CD4-positive, alpha-beta T cell (primary cell): ENCODE measurements at regions not wholly inside any gene's neighbourhood (a gene's known extent, or its start where the extent isn't known, plus 50 kb on each side); places are given as distances from the start of the nearest gene placed in this dataset.

Experiments
- ATAC-seq: fragments of 200-7000 bp; cut with Tn5 transposase; one replicate; pipeline ENCODE4 v1.10.0; 2022; ENCODE audit warnings: mild to moderate bottlenecking; ENCODE audit not compliant: poor library complexity
- CTCF ChIA-PET: fragments of 350-600 bp; sonication (Branson Sonifier 250); formaldehyde crosslinking; loops from one replicate; lab custom pipeline; 2021; ENCODE audit warnings: antibody characterized with exemption, inconsistent platforms; lab: Charles Lee
- POLR2A ChIA-PET: fragments of 350-600 bp; sonication (Branson Sonifier 250); formaldehyde crosslinking; loops from one replicate; lab custom pipeline; 2021; ENCODE audit warnings: antibody characterized with exemption, inconsistent platforms; lab: Charles Lee
- DNase-seq, 14 experiments: peaks; one replicate each; pipeline ENCODE4 v3.0.0-alpha.2; 2013 to 2020; ENCODE audit warnings: mixed read lengths in 2 of 14
- H3K27ac ChIP-seq, 2 donors: one replicate each; pipeline versions ENCODE4 v1.5.1 to v1.7.0; 2013; ENCODE audit warnings: low read length in 2 of 2, low read depth in 1 of 2, mild to moderate bottlenecking in 1 of 2
- H3K27me3 ChIP-seq, 2 experiments: 1 replicate in 1 of 2; 2 replicates in 1 of 2; pipeline versions ENCODE4 v1.6.1 to v1.7.0; 2013; ENCODE audit warnings: low read length in 2 of 2, control low read depth in 1 of 2, mild to moderate bottlenecking in 1 of 2, moderate library complexity in 1 of 2; ENCODE audit not compliant: insufficient read depth in 2 of 2, control insufficient read depth in 1 of 2
- H3K36me3 ChIP-seq: one replicate; pipeline ENCODE4 v1.6.1; 2013; ENCODE audit warnings: low read length, control low read depth; ENCODE audit not compliant: insufficient read depth
- H3K4me1 ChIP-seq: one replicate; pipeline ENCODE4 v1.6.1; 2013; ENCODE audit warnings: low read length, control low read depth; ENCODE audit not compliant: insufficient read depth
- H3K4me3 ChIP-seq: one replicate; pipeline ENCODE4 v1.5.1; 2013; ENCODE audit warnings: mild to moderate bottlenecking, low read length, moderate library complexity
- H3K9me3 ChIP-seq, 2 experiments: 1 replicate in 1 of 2; 2 replicates in 1 of 2; pipeline versions ENCODE4 v1.6.1 to v1.7.0; 2013; ENCODE audit warnings: low read length in 2 of 2, mild to moderate bottlenecking in 2 of 2, control low read depth in 1 of 2, moderate library complexity in 1 of 2; ENCODE audit not compliant: control insufficient read depth in 1 of 2, insufficient read depth in 1 of 2
- H3K27ac Mint-ChIP-seq: one replicate; pipeline ENCODE4 v1.8.0; 2020; ENCODE audit warnings: mixed read lengths
- H3K27me3 Mint-ChIP-seq: one replicate; pipeline ENCODE4 v1.8.0; 2021; ENCODE audit warnings: mixed read lengths
- H3K36me3 Mint-ChIP-seq: one replicate; pipeline ENCODE4 v1.8.0; 2021; ENCODE audit warnings: low read depth, mixed read lengths
- H3K4me1 Mint-ChIP-seq: one replicate; pipeline ENCODE4 v1.8.0; 2021; ENCODE audit warnings: low read depth, mixed read lengths
- H3K4me3 Mint-ChIP-seq: one replicate; pipeline ENCODE4 v1.8.0; 2020; ENCODE audit warnings: mild to moderate bottlenecking, mixed read lengths
- H3K9me3 Mint-ChIP-seq: one replicate; pipeline ENCODE4 v1.8.0; 2020; ENCODE audit warnings: mixed read lengths
- CTCF ChIP-seq: fragments of 200-600 bp; IDR thresholded peaks from one replicate; pipeline ENCODE4 v1.8.0; 2022; ENCODE audit warnings: antibody characterized with exemption, mild to moderate bottlenecking
- intact Hi-C, 2 experiments: fragments of 100-400 bp; cut with DNase I in 1 of 2; cut with micrococcal nuclease in 1 of 2; formaldehyde crosslinking; loops; one replicate each; pipeline versions ENCODE4 v1.15.1 to v1.9.0; 2023 to 2025; cut with DNase I, micrococcal nuclease

DNA sequence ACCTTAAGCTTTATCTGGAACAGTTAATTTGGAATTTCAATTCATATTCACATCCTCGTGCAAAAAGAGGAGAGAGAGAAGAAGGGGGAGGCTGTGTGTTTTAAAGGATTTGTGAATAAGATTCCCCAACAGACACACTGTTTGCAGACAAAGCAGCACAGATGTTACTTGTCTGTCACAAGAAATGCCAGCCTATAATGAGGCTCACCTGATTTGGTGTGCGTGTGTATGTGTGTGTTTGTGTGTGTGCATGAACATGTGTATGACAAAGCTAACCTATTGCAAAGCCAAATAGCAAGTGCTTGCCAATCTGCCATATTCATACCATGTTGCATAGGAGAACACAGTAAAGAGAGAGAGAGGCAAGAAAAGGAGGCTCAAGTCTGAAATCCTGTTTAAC is 361.6 kb upstream of the NOVA1 start:
- DNase-seq: no peak

GRCh38 chr14:26959972-26960660 is 362.3 kb upstream of the NOVA1 start:
- H3K9me3 Mint-ChIP-seq: peaks cover 10% of the 10 kb centered on the region
- H3K36me3 Mint-ChIP-seq: no peaks in the 10 kb centered on the region
- CTCF ChIA-PET: no interaction called here
- DNase-seq (no peak), ATAC-seq (no peak)
- no peak overlapping the region for H3K4me3 ChIP-seq
- no peaks in the 10 kb centered on the region for H3K4me1 ChIP-seq
- H3K27me3 ChIP-seq: no peaks in the 10 kb centered on the region
- no peaks in the 10 kb centered on the region for H3K27me3 Mint-ChIP-seq
- no peaks in the 10 kb centered on the region for H3K36me3 ChIP-seq
- intact Hi-C loops: no loop called here
- H3K27ac ChIP-seq: no peak overlapping the region
- no peaks in the 10 kb centered on the region for H3K4me1 Mint-ChIP-seq
- H3K27ac Mint-ChIP-seq: no peak overlapping the region
- POLR2A ChIA-PET: no interaction called here
- peaks cover 4 to 8% of the 10 kb centered on the region in 2 experiments for H3K9me3 ChIP-seq
- no peak for TF ChIP-seq CTCF
- H3K4me3 Mint-ChIP-seq: no peak overlapping the region

More for the DNA sequence above, 361.6 kb upstream of the NOVA1 start:
- no peak overlapping the region for H3K4me3 Mint-ChIP-seq
- no peak overlapping the region for H3K27ac Mint-ChIP-seq
- Histone ChIP-seq H3K27me3 (no peaks in the 10 kb centered on the region), H3K4me3 (no peak overlapping the region), H3K27ac (no peak overlapping the region), H3K36me3 (no peaks in the 10 kb centered on the region), H3K9me3 (peaks cover 4 to 8% of the 10 kb centered on the region in 2 experiments), H3K4me1 (no peaks in the 10 kb centered on the region)
- no peaks in the 10 kb centered on the region for H3K36me3 Mint-ChIP-seq
- ChIA-PET POLR2A (no interaction called here), CTCF (no interaction called here)
- no peaks in the 10 kb centered on the region for H3K27me3 Mint-ChIP-seq
- intact Hi-C loops: no loop called here
- ATAC-seq: no peak
- TF ChIP-seq CTCF: no peak
- peaks cover 10% of the 10 kb centered on the region for H3K9me3 Mint-ChIP-seq
- no peaks in the 10 kb centered on the region for H3K4me1 Mint-ChIP-seq

GRCh38 chr14:26963711-26964110 is 365.9 kb upstream of the NOVA1 start:
- H3K9me3 ChIP-seq: peaks cover 4 to 8% of the 10 kb centered on the region in 2 experiments
- H3K27me3 Mint-ChIP-seq: no peaks in the 10 kb centered on the region
- peaks cover 7% of the 10 kb centered on the region for H3K9me3 Mint-ChIP-seq
- no peaks in the 10 kb centered on the region for H3K4me1 ChIP-seq
- no peak for DNase-seq
- intact Hi-C loops: no loop called here
- ATAC-seq: no peak
- H3K36me3 ChIP-seq: no peaks in the 10 kb centered on the region
- H3K4me3 ChIP-seq: no peak overlapping the region
- H3K27me3 ChIP-seq: no peaks in the 10 kb centered on the region
- no peak overlapping the region for H3K27ac Mint-ChIP-seq
- TF ChIP-seq CTCF: no peak
- ChIA-PET POLR2A (no interaction called here), CTCF (no interaction called here)
- no peak overlapping the region for H3K27ac ChIP-seq
- no peaks in the 10 kb centered on the region for H3K36me3 Mint-ChIP-seq
- no peaks in the 10 kb centered on the region for H3K4me1 Mint-ChIP-seq
- no peak overlapping the region for H3K4me3 Mint-ChIP-seq
